Esophagus squamous epithelium (tissue), 4 donors: ENCODE measurements at regions not wholly inside any gene's neighbourhood (a gene's known extent, or its start where the extent isn't known, plus 50 kb on each side); places are given as distances from the start of the nearest gene placed in this dataset.

ENCODE experiments used
- CTCF ChIP-seq, 6 experiments: fragments of 450-650 bp in 4 of 6; fragments of 200-600 bp in 2 of 6; sonication (generic) in 2 of 6; IDR thresholded peaks; one replicate each; pipeline ENCODE4 v1.5.1; 2016 to 2019; ENCODE audit warnings: antibody characterized with exemption in 6 of 6, mild to moderate bottlenecking in 4 of 6, moderate library complexity in 4 of 6
- POLR2A ChIP-seq, 4 donors: fragments of 450-650 bp; IDR thresholded peaks; one replicate each; pipeline ENCODE4 v1.6.1; 2017; ENCODE audit warnings: antibody characterized with exemption in 4 of 4, mild to moderate bottlenecking in 4 of 4, moderate library complexity in 3 of 4

DNA sequence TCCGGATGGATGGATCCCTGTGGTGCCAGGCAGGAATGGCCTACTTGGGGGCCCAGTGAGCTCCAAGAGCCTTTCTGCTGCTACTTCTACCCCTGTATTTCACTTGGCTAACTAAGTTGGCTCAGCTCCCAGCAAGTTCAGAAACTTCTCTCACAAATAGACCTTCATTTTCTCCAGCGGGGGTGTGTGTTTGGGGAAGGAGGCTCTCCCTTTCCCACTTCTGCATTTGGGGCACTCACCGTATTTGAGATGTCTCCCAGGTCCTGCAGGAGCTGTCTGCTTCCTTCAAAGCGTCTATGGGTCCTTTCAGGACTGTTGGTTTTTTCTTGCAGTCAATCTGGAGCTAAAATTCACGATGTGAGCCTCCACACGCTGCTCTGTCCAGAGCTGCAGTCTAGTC, 197.7 kb downstream of the SPANXN3 start:
- TF ChIP-seq POLR2A (IDR thresholded peaks at IDR 0.05) (no peak), CTCF (IDR thresholded peaks at IDR 0.05) (no peak)
